COLO668 (cell line): ENCODE measurements at regions not wholly inside any gene's neighbourhood (a gene's known extent, or its start where the extent isn't known, plus 50 kb on each side); places are given as distances from the start of the nearest gene placed in this dataset.
"Not testable (repeated sequence)": the region's sequence is repeated elsewhere in the genome, so short reads cannot be mapped to it uniquely, and the experiment has no call there.

Experiments used
- DNase-seq: peaks from one replicate; lab custom pipeline; 2025; ENCODE audit not compliant: unreplicated experiment; lab: John Stamatoyannopoulos, UW

- DNase-seq, result no peak
These were observed 111.7 kb downstream of the RHOU start for GRCh38 chr1:228846952-228847351.

DNA sequence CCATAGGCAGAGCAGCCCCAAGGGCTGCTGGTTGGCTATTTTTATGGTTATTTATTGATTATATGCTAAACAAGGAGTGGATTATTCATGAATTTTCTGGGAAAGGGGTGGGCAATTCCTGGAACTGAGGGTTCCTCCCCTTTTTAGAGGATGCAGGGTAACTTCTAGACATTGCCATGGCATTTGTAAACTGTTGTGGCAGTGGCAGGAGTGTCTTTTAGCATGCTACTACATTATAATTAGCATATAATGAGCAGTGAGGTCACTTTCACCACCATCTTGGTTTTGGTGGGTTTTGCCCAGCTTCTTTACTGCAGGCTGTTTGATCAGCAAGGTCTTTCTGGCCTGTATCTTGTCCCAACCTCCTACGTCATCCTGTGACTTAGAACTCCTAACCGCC is 112.2 kb downstream of the RHOU start:
- not testable (repeated sequence) for DNase-seq

GRCh38 chr1:228848406-228848805 is 113.1 kb downstream of the RHOU start:
- no peak for DNase-seq

- no peak for DNase-seq
These were observed 113.8 kb downstream of the RHOU start for GRCh38 chr1:228849011-228849541.

DNA sequence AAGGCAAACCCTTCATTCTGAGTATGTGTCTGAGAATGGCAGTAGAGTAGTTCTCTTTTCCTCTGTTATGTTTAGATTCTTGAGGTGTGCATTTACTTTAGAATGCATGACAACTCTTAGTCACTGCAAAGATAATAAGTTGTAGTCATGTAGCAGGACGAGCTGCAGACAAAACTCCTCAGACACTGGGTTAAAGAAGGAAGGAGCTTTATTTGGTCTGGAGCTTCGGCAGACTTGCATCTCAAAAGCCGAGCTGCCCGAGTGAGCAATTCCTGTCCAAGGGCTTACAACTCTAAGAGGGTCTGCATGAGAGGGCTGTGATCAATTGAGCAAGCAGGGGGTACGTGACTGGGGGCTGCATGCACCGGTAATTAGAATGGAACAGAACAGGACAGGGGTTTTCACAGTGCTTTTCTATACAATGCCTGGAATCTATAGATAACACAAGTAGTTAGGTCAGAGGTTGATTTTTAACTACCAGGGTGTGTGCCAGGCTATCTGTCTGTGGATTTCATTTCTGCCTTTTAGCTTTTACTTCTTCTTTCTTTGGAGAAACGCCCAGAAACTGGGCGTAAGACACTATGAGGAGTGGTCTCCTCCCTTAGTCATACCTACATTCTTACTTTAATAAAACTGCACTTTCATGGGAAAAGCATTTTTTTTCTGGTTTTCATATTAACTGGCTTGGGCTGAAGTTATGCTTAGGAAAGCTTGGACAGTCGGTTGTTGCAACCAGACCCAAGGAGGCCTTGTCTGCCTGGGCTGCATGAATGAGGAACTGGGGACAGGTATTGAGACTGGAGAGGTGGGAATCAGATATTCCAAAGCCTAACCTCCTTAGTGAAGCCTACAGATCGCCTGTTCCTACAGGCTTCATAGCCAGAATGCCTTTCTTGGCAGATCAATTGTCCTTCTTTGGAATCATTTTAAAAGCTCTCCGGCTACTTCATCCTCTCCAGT is 115.1 kb downstream of the RHOU start:
- DNase-seq, result no peak

- DNase-seq, result no peak
These were observed 115.9 kb downstream of the RHOU start for GRCh38 chr1:228851193-228851592.

GRCh38 chr1:228851618-228852017 is 116.3 kb downstream of the RHOU start:
- DNase-seq, result no peak

GRCh38 chr1:228852024-228852423 is 116.7 kb downstream of the RHOU start:
- no peak for DNase-seq

GRCh38 chr1:228852511-228853088 is 117.3 kb downstream of the RHOU start:
- no peak for DNase-seq

GRCh38 chr1:228853191-228853590 is 117.9 kb downstream of the RHOU start:
- DNase-seq, result no peak

DNA sequence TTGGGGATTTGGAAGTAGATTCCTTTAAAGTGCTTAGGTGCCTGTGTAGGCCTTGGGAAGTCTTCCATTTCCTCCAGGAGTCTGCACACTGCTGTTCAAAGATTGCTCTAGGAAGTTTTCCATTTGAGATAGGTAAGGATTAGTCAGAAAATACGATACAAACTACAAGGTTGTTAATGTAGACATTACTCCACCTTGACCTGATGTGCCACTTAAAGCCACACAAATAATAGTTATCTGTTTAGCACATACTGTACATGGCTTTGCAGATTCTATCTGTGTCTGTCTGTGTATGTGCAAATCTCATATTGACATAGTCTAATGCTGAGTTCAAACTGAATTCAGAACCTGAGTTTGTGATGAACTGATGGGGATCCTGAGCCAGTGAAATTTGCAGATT is 118.4 kb downstream of the RHOU start:
- no peak for DNase-seq

DNA sequence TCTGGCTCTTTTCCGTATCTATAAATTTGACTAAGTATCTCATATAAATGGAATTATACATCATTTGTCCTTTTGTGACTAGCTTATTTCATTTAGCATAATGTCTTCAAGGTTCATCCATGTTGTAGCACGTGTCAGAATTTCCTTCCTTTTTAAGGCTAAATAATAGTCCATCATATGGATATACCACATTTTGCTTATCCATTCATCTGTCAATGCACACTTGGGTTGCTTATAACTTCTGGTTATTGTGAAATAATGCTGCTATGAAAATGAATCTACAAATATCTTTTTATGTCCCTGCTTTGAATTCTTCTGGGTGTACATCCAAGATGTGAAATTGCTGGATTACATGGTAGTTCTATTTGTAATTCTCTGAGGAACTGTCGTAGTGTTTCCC is 119.6 kb downstream of the RHOU start:
- no peak for DNase-seq

DNA sequence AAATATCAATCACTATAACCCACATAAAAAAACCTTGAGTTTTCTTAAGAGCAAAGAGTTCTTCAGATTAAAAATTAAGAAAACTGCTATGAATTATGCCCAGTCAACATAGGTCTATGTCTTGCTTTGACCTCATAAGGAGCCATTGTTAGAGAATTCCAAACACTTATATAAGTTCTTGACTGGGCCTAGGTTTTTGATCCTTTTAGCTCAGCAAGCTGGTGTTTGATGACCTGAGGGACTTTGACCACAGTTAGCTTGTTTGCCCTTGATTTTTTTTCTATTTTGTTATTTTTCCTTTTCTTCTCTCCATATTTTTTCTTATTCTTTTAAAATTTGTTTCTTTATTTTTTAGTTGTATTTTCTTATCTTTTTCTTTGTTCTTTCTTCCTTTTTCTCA is 122.3 kb downstream of the RHOU start:
- DNase-seq, result no peak

- peak; percentile 70 for DNase-seq
These were observed 125.9 kb downstream of the RHOU start for GRCh38 chr1:228860911-228861831.

GRCh38 chr1:228861832-228862180 is 126.5 kb downstream of the RHOU start:
- no peak for DNase-seq

DNA sequence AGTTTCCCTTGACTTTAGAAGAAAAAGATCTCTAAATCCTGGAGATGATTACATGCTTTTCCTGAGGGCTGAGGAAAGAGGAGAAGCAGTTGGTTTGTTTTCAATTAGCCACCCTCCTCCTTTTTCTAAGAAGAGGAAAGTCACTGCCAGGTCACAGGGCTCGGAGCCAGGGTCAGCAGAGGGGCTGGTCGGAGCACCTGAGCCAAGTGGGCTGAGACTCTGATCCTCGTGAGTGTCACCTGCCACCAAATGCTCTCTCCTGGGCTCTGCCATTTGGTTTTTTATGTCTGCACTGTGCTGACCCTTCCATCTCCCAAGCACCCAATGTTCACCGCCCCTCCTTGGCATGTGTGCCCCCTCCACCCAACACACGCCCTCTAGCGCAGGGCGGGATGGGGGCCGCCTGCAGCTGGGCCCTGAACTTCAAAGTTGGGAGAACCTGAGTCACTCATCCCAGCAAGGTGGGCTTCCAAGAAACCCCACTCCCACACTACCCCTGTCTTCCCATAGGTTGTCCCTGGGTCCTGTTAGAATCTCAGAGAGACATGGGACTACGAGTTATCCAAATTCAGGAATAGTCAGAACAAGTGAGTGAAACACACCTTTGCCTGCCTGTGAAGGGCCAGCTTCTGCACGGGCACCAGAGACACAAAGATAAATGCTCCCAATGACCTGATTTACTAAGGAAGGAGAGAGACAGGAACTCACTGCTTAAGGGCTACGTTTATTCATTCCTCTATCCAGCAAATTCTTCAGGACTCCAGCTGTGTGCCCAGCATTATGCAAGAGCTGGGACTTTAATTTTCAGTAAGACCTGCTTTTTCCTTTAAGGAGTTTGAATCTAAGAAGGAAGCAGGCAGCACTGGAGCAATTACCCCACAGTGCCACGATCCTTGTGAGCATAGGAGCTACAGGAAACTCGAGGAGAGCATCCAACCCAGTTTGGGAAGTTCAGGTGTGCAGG is 127.5 kb downstream of the RHOU start:
- no peak for DNase-seq

DNA sequence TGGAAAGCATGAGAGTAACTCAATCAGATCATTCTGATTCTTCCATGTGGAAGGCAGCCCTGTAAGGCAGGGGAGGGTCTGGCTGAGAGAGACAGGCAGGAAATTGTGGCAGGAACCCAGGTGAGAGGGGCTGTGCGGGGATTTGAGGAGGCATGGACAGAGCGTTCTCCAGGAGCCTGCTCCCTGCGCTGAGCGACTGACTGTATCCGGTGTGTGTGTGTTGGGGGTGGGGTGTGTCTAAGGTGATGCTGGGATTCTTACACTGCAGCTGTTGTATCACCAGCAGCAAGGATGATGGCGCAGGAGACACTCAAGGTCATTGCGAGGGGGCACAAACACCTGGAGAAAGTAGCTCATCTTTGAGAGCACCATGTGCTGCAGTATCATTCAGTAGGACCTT is 128.5 kb downstream of the RHOU start:
- DNase-seq, result no peak

- DNase-seq, result no peak
These were observed 130.5 kb downstream of the RHOU start for GRCh38 chr1:228865627-228866330.

GRCh38 chr1:228866468-228866867 is 131.2 kb downstream of the RHOU start:
- no peak for DNase-seq
